Osteocyte (in vitro differentiated cells): ENCODE measurements at regions not wholly inside any gene's neighbourhood (a gene's known extent, or its start where the extent isn't known, plus 50 kb on each side); places are given as distances from the start of the nearest gene placed in this dataset.

Experiments
- DNase-seq: peaks from one replicate; pipeline ENCODE4 v3.0.0; 2021; ENCODE audit warnings: mixed read lengths; ENCODE audit not compliant: unreplicated experiment; ENCODE audit errors: extremely low spot score
- H3K27ac Mint-ChIP-seq: one replicate; pipeline ENCODE4 v1.8.0; 2021; ENCODE audit warnings: mild to moderate bottlenecking, mixed read lengths; ENCODE audit not compliant: unreplicated experiment
- H3K27me3 Mint-ChIP-seq: one replicate; pipeline ENCODE4 v1.8.0; 2021; ENCODE audit warnings: mixed read lengths; ENCODE audit not compliant: unreplicated experiment
- H3K36me3 Mint-ChIP-seq: one replicate; pipeline ENCODE4 v1.8.0; 2021; ENCODE audit warnings: mixed read lengths; ENCODE audit not compliant: unreplicated experiment
- H3K4me1 Mint-ChIP-seq: one replicate; pipeline ENCODE4 v1.8.0; 2021; ENCODE audit warnings: mixed read lengths; ENCODE audit not compliant: unreplicated experiment
- H3K4me3 Mint-ChIP-seq: one replicate; pipeline ENCODE4 v1.8.0; 2021; ENCODE audit warnings: mild to moderate bottlenecking, moderate library complexity, mixed read lengths; ENCODE audit not compliant: unreplicated experiment
- H3K9me3 Mint-ChIP-seq: one replicate; pipeline ENCODE4 v1.8.0; 2021; ENCODE audit warnings: mixed read lengths; ENCODE audit not compliant: unreplicated experiment
- TF ChIP-seq, protein P1 (sequence below): fragments of 200-600 bp; sonication (generic); IDR thresholded peaks from 2 replicates; pipeline ENCODE4 v1.5.0; 2021; ENCODE audit warnings: antibody characterized with exemption, mild to moderate bottlenecking, moderate library complexity

DNA sequence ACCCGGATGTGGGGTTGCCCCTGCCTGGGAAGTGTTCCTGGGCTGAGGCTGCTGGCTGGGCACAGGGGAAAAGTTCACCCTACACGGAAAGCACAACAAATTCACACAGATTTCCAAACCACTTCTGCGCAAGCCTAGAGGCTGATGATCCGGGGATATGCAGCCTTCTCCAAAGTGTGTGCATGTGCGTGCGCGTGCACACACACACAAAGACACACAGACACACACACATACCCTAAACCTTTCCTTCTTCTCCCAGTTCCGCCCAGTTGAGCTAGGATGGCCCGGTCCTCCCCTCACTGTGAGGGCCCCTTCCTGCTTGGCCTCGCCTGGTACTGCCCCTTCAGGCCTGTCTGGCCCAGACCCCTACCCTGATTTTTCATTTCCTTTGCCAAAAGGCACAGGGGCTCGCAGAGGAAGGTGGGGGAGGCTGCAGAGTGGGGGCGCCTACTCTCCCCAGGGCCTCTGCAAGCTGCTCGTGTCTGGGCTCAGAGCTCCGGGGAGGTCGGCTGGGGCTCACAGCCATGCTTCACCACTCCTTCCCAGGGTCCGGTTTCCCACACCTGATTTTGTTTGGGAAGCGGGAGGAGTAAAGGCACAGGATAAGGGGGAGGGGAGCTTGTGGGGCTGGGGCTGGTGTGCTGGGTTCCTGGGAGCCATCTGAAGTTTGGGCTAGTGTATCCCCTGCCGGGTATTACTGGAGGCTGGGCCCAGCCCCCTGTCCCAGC is 144.7 kb downstream of the ENGASE start:
- no peak for DNase-seq
- no peaks in the 10 kb centered on the region for H3K9me3 Mint-ChIP-seq
- H3K4me1 Mint-ChIP-seq, result no peaks in the 10 kb centered on the region
- H3K36me3 Mint-ChIP-seq, result no peaks in the 10 kb centered on the region
- TF ChIP-seq, protein P1, sequence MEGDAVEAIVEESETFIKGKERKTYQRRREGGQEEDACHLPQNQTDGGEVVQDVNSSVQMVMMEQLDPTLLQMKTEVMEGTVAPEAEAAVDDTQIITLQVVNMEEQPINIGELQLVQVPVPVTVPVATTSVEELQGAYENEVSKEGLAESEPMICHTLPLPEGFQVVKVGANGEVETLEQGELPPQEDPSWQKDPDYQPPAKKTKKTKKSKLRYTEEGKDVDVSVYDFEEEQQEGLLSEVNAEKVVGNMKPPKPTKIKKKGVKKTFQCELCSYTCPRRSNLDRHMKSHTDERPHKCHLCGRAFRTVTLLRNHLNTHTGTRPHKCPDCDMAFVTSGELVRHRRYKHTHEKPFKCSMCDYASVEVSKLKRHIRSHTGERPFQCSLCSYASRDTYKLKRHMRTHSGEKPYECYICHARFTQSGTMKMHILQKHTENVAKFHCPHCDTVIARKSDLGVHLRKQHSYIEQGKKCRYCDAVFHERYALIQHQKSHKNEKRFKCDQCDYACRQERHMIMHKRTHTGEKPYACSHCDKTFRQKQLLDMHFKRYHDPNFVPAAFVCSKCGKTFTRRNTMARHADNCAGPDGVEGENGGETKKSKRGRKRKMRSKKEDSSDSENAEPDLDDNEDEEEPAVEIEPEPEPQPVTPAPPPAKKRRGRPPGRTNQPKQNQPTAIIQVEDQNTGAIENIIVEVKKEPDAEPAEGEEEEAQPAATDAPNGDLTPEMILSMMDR, result no peak
- no peak overlapping the region for H3K27ac Mint-ChIP-seq
- peaks cover 38% of the 10 kb centered on the region for H3K27me3 Mint-ChIP-seq
- no peak overlapping the region for H3K4me3 Mint-ChIP-seq

DNA sequence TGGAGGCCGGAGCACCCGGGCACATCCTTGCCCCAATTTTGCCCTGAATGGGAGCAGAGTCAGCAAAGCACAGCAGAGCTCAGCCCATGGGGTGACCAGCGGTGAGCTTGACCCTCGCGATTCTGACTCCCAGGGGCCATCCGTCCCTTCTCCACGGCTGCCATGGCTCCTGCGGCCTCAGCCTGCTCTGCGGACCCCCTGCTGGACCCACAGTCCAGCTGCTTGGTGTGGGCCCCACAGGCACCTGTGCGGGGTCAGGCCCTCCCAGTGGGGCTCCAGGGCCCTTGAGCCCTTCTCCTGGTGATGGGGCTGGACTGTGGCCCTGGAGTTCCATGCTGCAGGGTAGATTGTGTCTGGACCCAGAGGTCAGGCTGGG is 144.2 kb downstream of the ENGASE start:
- DNase-seq, result no peak
- TF ChIP-seq, protein P1, result no peak
- no peak overlapping the region for H3K27ac Mint-ChIP-seq
- H3K4me3 Mint-ChIP-seq, result no peak overlapping the region
- peaks cover 38% of the 10 kb centered on the region for H3K27me3 Mint-ChIP-seq
- H3K4me1 Mint-ChIP-seq, result no peaks in the 10 kb centered on the region
- H3K9me3 Mint-ChIP-seq, result no peaks in the 10 kb centered on the region
- H3K36me3 Mint-ChIP-seq, result no peaks in the 10 kb centered on the region

DNA sequence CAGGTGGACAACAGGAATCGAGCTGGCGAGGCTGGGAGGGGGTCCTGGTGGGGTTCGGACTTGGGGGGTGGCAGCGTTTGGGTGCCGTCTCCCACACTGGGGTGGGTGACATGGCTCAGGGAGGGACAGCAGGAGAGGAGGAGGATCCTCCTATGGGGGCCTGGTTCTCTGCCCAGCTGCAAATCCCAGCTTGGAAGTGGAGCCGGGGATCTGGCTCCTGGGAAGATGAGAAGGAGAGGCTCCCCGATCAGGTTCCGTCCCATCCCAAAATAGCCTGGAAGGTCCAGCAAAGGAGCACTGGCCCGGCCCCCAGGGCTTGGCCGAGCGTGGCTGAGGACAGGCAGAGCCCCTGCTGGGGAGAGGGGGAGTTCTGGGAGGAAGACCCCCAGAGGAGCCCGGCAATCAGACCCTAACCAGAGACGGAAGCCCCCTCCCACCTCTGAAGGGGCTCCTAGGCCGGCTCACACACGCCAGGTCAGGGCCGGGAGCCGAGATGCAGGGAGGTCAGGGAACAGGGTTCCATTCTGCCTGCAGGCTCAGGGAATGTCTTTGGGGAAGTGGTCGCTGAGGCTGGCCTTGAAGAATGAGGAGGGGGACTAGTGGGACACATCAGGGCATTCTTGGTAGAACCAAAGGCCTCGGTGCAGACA is 143.7 kb downstream of the ENGASE start:
- H3K4me1 Mint-ChIP-seq, result no peaks in the 10 kb centered on the region
- no peak for DNase-seq
- H3K9me3 Mint-ChIP-seq, result no peaks in the 10 kb centered on the region
- peaks cover 38% of the 10 kb centered on the region for H3K27me3 Mint-ChIP-seq
- no peak overlapping the region for H3K4me3 Mint-ChIP-seq
- TF ChIP-seq, protein P1, result no peak
- no peaks in the 10 kb centered on the region for H3K36me3 Mint-ChIP-seq
- H3K27ac Mint-ChIP-seq, result no peak overlapping the region

DNA sequence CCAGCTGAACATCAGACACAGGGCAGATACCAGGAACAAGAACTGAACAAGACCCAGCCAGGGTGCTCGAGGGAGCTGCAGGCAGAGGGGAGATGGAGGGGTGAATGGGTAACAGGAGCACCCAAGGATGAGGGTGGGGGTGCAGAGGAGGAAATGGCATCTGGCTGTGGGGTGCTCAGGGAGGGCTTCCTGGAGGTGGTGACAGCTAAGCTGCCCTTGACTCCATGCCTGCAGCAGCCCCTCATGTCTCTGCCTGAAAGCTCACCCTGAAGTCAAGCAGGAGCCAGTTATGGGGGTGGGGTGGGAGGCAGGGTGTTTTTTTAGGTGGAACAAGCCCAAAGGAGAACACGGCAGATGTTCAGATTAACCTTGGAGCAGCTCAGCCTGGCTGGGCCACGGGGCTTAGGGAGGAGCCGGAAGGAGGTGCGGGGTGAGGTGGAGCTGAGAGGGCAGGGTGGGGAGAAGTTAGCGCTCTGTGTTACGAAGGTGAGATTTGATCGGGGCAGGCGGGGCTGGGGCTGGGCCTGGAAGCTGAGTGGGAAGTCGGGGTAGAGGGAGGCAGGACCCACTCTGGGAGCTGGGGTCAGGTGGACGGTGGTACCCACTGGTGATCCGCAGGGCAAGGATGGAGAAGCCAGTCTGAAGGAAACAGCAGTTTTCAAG is 143.0 kb downstream of the ENGASE start:
- no peak for DNase-seq
- peaks cover 34% of the 10 kb centered on the region for H3K27me3 Mint-ChIP-seq
- no peaks in the 10 kb centered on the region for H3K4me1 Mint-ChIP-seq
- TF ChIP-seq, protein P1, result no peak
- no peak overlapping the region for H3K4me3 Mint-ChIP-seq
- no peak overlapping the region for H3K27ac Mint-ChIP-seq
- no peaks in the 10 kb centered on the region for H3K9me3 Mint-ChIP-seq
- H3K36me3 Mint-ChIP-seq, result no peaks in the 10 kb centered on the region

DNA sequence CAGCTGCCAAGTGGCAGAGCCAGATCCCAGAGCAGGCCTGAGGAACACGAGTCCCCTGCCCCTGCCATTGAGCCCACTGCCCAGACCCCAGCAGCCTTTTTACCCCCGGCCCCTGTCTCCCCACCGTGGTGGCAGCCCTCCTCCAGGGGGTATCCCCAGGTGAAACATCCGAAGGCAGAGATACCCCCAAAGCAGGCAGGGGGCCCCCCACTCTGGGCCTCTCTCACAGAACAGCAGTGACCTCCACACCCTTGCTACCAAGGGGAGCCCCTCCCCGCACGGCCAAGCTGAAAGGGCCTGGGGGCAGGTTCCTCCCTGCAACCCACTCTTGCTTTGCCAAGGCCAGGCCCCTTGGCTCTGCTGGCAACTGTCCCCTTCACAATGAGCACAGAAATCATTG is 142.2 kb downstream of the ENGASE start:
- Mint-ChIP-seq H3K27ac (no peak overlapping the region), H3K36me3 (no peaks in the 10 kb centered on the region), H3K27me3 (peaks cover 39% of the 10 kb centered on the region), H3K9me3 (no peaks in the 10 kb centered on the region), H3K4me1 (no peaks in the 10 kb centered on the region), H3K4me3 (no peak overlapping the region)
- no peak for DNase-seq
- TF ChIP-seq, protein P1, result no peak
